HG03064 (cell line): ENCODE measurements at regions not wholly inside any gene's neighbourhood (a gene's known extent, or its start where the extent isn't known, plus 50 kb on each side); places are given as distances from the start of the nearest gene placed in this dataset.

Experiments used
- ATAC-seq: cut with Tn5 transposase; IDR thresholded peaks from one replicate; pipeline ENCODE4 v1.9.1; 2021; ENCODE audit warnings: low read depth; ENCODE audit not compliant: unreplicated experiment

GRCh38 chr4:57640391-57641100, 530.4 kb upstream of the IGFBP7 start:
- no peak for ATAC-seq

DNA sequence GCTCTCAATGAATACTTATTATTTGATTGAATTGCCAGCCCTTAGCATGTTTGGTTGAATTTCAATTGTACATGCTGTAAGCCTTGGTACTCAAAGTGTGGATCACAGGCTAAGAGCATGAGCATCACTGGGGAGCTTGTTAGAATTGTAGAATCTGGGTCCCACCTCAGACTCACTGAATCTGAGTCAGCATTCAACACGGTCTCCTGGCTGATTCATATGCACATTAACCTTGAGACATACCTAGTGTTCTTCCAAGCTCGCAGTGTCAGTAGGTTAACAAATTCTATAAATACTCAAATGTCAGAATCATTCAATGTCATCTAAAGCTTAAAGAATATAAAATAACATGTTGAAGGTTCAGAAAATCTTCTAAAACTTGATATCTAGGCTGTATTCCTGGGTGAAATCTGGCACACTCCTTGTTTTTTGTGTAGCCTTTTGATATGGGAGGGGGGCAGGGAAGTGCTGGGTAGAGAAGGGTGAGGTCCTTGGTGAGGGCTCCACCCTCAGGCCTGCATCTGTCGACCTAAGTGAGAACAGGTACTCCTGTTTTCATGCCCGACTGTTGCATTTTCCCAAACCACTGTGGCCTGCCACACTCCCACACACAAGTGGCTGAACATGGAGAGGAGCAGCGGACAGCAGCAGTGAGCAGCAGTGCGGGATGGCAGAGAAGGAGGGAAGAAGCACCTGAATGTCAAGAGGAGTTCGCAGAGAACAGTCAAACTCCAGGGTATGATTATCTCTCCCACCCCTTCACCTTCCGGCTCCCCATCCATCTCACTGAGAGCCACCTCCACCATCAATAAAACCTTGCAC, 529.6 kb upstream of the IGFBP7 start:
- no peak for ATAC-seq

DNA sequence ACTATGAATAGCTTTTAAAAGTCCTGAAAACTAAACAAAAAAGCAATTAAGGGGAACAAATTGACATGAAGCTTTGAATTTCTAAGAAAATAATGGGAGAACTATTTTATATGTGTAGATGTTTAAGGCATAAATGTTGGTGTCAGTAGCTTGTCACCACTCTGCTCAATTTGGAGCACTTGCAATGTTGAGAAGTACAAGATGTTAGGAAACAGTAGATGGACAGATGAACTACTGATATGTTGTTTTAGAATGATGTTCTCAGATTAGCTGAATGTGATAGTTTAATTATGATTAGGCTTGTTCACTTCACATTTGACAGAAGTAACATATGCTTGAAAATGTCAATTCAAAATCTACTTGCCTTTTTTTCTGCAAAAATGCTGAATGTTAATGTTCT, 525.7 kb upstream of the IGFBP7 start:
- ATAC-seq = no peak

DNA sequence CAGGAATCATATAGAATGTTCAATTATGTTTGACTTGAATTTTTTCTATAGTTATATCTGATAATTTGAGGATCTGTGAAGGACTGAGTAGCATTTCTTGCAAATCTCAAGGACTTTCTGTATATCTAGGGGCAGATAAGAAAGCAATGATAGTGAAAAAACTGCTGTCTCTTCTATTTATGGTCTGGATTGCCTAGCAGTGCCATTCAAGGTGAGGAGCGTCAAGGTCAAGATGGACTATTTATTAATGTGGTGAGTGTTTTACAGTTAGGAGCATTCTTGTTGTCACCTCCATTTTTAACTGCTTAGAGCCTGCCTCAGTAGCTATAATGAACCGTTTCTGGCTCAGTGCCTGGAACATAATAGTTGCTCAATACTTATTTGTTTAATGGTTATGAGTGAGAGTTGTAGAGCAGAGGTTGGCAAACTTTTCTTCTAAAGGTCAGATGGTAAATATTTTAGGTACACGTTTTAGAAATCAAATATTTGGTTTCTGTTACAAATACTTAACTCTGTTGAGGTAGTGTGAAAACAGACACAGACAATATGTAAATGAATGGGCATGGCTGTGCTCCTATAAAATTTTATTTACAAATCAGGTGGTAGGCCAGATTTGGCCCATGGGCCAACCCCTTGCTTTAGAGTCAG, 523.2 kb upstream of the IGFBP7 start:
- ATAC-seq = no peak

DNA sequence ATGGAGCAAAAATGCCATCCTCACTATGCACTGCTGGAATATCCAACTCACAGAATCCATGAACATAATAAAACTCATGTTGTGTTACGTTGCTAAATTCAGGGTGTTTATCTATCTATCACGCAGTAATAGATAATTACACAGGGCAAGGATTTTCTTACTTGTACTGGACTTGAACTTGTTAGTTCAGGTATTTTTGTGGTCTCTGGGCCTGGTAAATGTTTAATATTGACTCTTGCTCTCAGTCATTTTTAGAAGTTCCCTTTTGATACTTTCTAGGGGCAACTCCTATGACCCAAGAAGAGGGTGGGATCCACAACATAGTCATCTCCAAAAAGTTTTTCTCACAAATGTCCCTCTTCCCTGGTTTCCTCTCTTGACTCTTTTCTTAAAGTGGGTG, 522.4 kb upstream of the IGFBP7 start:
- no peak for ATAC-seq

DNA sequence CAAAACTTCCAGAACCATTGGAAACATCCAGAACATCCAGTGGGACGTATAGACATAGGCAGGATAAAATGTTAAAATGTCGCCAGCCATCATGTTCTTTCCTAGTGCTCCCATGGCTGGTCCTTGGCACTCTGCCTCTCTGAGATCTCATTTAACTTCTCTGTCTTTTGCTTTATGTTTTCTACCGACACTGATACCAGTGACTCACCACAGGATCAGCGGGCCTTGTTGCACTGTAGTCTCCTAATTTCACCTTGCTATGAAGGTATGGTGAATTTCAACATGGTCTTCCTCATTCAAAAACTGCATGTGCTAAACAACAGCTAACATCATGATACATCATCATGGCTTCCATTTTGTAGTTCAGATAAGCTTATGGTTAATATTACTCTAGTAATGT, 521.0 kb upstream of the IGFBP7 start:
- no peak for ATAC-seq

DNA sequence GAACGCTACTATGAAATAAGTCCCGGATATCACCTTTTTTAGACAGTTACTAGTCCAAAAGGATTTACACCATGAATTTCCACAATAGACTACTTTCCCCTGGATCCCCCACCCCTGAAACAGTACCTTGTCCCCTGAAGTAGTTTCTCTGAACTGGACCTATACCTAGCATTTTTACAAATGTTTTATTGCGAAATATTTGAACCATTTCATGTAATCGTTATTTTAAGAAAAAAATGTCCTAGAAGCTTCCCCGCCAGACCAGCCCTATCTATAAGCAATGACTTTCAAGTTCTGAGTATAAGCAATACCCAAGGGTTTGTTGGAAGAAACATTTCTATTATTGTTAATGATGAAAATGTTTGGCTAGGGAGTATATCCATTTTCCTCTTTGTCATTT, 517.8 kb upstream of the IGFBP7 start:
- no peak for ATAC-seq

DNA sequence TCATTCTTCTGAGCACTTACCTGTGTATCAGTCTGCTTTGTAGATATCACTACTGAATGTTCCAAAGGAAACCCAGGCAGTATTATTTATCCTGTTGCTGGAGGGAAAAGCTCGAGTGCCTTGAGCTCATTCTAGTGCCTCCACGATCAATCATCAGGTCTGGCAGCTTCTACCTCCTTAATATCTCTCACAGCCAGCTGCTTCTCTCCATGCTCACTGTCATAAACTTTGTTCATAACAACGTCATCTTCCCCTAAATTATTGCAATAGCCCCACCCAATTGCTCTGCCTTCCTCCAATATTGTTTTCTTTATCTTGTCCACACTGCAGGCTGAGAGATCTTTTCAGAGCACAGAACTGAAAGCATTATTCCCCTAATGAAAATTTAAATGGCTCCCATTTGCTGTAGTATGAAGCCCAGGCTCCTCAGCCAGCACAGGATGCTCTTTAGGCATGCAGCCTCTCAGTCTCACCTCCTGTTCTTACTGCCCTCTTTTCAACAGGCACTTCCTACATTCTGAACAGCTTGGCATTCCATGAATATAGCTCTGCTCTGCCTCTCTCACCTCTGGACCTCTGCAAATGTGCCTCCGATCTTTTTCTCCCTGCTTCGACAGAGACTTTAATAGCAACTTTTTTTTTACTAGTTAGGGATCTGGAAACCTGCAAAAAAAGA, 504.2 kb upstream of the IGFBP7 start:
- ATAC-seq = no peak

DNA sequence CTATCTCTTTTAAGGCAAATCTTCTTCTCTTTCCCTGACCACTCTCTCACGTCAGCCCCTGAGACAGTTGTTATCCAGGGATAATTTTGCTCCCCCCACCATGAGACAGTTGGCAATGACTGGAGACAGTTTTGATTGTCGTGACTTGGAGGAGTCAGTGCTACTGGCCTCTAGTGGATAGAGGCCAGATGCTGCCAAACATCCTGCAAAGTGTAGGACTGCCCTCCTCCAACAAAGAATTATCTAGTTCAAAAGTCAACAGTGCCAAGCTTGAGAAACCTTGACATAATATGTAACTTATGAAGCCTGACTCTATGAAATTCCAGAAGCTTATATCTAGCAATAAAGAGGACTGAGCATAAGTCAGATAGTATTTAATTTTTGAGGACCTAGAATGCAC, 502.1 kb upstream of the IGFBP7 start:
- ATAC-seq = no peak

DNA sequence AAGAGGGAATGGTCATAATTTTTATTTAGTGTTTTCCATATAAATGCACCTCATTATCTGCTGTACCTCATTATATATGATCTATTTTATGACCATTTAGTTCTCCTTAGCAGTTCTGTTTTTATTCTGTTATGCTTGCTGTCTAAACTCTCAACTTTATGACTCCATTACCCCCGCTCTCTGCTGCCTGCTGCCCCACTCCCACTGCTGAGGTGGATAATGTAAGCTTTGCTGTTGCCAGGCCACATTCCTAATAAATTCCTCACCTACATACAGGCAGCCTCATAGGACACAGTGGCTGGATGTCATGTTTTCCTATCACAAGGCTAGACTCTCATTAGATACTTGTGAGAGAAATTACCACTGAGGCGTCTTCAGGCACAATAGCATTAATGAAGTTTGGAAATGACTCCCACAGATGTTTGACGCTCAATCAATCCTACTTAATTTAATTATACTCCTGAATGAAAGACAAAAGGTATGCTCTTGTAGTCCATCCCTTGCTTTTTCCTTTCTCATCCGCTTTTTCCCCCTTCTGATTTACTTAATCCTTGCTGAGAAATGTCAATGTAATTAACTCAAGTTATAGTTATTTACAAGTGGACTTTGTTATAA, 497.5 kb upstream of the IGFBP7 start:
- no peak for ATAC-seq

DNA sequence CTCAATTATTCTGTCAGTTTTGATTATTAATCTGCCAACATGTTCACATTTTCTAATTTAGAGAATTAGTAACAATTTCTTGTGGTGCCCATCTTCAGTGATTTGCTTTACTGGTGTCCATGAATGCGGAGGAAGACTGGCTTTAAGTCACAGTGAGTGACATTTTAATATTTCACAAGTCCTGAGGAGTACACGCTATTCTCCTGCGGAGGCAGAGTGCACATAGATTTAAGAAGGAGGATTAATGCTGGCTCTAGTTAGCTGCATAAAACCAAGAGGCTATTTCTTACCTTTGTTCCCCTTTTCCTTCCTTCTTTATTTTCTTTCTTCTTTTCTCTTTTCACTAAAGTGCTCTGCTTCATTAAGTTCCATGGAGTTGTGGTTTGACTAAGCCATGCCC, 495.2 kb upstream of the IGFBP7 start:
- no peak for ATAC-seq

GRCh38 chr4:57602141-57602540, 492.0 kb upstream of the IGFBP7 start:
- ATAC-seq = no peak

DNA sequence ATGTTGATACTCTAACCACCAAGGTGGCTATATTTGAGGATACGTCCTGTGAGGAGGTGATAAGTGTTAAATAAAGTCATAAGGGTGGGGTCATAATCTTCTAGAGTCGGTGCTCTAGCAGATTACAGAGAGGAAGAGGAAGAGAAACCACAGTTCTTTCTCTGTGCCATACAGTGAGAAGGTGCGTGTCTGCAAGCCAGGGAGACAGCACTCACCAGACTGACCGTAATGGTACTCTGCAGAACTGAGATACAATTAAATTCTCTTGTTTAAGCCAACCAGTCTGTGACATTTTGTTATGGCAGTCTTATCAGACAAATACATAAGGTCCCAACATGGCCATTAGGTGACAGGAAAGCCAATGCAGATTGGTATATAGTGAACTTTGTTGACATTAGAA, 480.9 kb upstream of the IGFBP7 start:
- ATAC-seq = no peak

DNA sequence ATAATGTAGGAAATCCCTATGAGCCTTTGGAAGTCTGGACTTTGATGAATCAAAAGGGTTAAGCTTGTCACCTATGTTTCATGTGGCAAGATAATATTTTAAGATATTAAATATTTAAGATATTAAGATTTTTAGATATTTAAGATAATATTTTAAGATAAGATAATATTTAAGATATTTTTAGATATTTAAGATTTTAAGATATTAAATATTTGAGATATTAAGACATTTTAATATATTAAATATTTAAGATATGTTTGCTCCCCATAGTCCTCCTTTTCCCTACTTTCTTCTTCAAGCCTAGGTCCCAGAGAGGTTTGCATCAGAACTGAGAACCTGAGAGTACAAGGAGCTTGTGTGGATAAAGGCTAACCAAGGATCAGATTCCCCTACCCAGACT, 478.4 kb upstream of the IGFBP7 start:
- ATAC-seq = no peak

DNA sequence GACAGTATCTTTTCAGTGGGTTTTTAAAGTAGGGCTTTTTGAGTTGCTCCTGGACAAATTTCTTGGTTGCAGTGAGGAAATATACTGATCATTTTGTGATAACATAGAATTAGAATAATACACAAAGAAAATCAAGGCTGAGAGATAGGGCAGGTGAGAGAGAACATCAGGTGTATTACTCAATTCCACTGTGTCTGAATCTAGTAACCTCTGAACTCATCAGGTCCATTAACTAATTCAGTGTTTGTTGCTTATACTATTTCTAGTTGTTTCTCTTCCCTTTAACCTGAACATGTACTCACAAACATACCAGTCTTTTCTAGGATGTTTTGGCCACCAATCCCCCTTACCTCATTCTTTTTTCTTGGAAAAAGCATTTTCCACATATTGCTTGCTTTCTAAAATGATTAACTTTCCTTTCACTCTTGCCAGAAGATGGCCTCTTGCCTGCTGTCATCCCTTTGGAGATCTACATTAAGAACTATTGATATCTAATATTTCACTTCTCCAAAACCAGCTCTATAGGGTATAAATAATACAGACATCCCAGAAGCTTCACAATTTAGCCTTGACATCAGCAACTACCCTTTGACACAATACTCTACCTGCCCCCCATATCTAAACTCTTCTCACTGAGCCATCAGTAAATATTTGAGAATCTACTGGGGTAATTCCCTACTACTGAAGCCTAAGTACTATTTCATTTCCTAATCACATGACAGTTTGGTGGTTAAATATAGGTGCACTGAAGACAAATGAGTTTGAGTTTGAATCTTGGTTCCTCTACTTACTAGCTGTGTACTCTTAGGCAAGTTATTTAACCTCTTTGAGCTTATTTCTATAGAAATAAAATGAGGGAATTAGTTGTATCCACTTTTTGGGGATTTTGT, 470.8 kb upstream of the IGFBP7 start:
- ATAC-seq = no peak

- ATAC-seq = no peak
Observed at GRCh38 chr4:57575426-57575825, 465.2 kb upstream of the IGFBP7 start.

DNA sequence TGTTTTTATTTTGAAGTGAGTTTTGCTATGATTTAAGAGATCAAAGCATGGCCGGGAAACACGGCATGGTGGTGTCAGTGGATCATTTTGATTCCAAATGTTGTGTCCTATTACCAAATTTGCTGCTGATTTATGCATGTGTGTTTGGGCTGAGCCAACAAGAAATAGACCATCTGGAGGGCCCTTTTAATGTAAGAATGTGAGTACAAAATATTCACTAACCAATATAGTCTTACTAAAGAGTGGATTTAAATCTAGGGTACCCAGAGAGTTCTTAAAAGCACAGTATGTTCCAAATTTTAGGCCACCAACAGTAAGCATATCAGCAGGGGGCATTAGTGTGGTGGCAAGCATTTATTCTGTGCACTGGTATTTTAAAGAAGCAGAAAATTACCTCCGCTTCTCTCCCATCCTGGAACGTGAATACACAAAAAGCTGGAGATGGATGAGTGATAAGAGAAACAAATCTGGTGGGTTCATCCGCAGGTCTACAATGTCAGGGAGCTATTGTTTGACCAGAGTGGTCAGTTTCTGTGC, 444.4 kb upstream of the IGFBP7 start:
- no peak for ATAC-seq

DNA sequence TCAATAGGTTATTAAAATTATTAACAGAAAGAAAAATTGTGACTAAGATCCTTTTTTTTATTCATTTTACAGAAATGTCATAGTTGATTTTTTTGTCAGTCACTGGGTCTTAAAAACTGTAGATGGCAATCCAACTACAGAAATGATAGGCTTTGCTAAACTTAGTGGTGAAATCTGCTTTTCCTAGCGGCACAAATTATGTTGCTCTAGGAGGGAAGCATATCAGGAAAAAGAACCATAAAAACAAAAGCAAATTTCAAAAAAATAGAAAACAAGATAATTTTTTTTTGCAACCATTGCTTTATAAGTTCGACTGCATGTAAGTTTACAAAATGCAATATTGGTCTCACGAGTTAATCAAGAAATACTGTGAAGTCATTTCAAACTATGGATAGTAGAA, 443.5 kb upstream of the IGFBP7 start:
- ATAC-seq = no peak

DNA sequence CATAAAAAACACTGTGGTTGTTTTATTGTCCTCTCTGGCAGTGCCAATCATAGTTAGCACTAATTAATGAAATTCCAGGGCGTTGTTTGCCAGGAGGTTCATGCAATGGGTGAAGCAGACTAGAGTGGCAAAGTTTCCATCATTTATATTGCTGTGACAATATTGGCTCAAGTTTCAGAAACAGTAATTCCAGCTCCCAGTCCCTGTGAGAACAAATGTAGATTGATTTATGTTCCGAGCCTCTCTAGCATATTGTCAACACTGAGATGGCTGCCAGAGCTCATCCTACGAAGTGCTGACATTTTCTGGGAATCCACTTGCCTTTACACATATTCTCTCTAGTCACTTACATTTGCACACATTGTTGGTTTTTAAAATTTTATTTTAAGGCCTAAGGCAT, 440.0 kb upstream of the IGFBP7 start:
- ATAC-seq = no peak

GRCh38 chr4:57548856-57549255, 438.7 kb upstream of the IGFBP7 start:
- ATAC-seq = no peak
